ENCODE measurements at regions not wholly inside any gene's neighbourhood (a gene's known extent, or its start where the extent isn't known, plus 50 kb on each side); places are given as distances from the start of the nearest gene placed in this dataset.
"Not testable (repeated sequence)": the region's sequence is repeated elsewhere in the genome, so short reads cannot be mapped to it uniquely, and the experiment has no call there.

GRCh38 chr2:65568656-65569440 is 136.4 kb upstream of the SPRED2 start:
- not testable (repeated sequence) for TF ChIP-seq CTCF, POLR2A (IDR thresholded peaks at IDR 0.05)
